Activated naive CD4-positive, alpha-beta T cell (primary cell): ENCODE measurements at regions not wholly inside any gene's neighbourhood (a gene's known extent, or its start where the extent isn't known, plus 50 kb on each side); places are given as distances from the start of the nearest gene placed in this dataset.

Experiments used
- DNase-seq, 4 experiments: peaks; one replicate each; lab custom pipeline; 2025; lab: John Stamatoyannopoulos, UW

- DNase-seq, result no peak
Measured at GRCh38 chr1:222171005-222171404, 376.9 kb downstream of the HHIPL2 start.

- no peak for DNase-seq
Measured at GRCh38 chr1:222168621-222169020, 379.3 kb downstream of the HHIPL2 start.

GRCh38 chr1:222167896-222168295 is 380.0 kb downstream of the HHIPL2 start:
- DNase-seq, result no peak

- DNase-seq, result no peak
Measured at GRCh38 chr1:222167111-222167510, 380.8 kb downstream of the HHIPL2 start.

GRCh38 chr1:222165629-222166028 is 382.3 kb downstream of the HHIPL2 start:
- no peak for DNase-seq

GRCh38 chr1:222163895-222164294 is 384.0 kb downstream of the HHIPL2 start:
- no peak for DNase-seq

- DNase-seq, result no peak
Measured at GRCh38 chr1:222161676-222162075, 386.2 kb downstream of the HHIPL2 start.

- no peak for DNase-seq
Measured at GRCh38 chr1:222157612-222158011, 390.3 kb downstream of the HHIPL2 start.

- no peak for DNase-seq
Measured at GRCh38 chr1:222140206-222140605, 398.3 kb upstream of the DUSP10 start.

- DNase-seq, result no peak
Measured at GRCh38 chr1:222138095-222138494, 396.2 kb upstream of the DUSP10 start.

GRCh38 chr1:222136869-222137268 is 395.0 kb upstream of the DUSP10 start:
- DNase-seq, result no peak

GRCh38 chr1:222129041-222129440 is 387.2 kb upstream of the DUSP10 start:
- no peak for DNase-seq

- DNase-seq, result no peak
Measured at GRCh38 chr1:222127526-222128152, 385.8 kb upstream of the DUSP10 start.

GRCh38 chr1:222127096-222127495 is 385.2 kb upstream of the DUSP10 start:
- no peak for DNase-seq

GRCh38 chr1:222126052-222126451 is 384.2 kb upstream of the DUSP10 start:
- DNase-seq, result no peak

GRCh38 chr1:222124602-222125001 is 382.7 kb upstream of the DUSP10 start:
- DNase-seq, result no peak

GRCh38 chr1:222123111-222123510 is 381.2 kb upstream of the DUSP10 start:
- DNase-seq, result no peak

GRCh38 chr1:222117809-222118208 is 375.9 kb upstream of the DUSP10 start:
- no peak for DNase-seq

- no peak for DNase-seq
Measured at GRCh38 chr1:222114536-222115156, 372.8 kb upstream of the DUSP10 start.

GRCh38 chr1:222109836-222110235 is 367.9 kb upstream of the DUSP10 start:
- no peak for DNase-seq

- DNase-seq, result no peak
Measured at GRCh38 chr1:222107975-222108374, 366.1 kb upstream of the DUSP10 start.

GRCh38 chr1:222107267-222107666 is 365.4 kb upstream of the DUSP10 start:
- DNase-seq, result no peak

- DNase-seq, result no peak
Measured at GRCh38 chr1:222106377-222106776, 364.5 kb upstream of the DUSP10 start.

- no peak for DNase-seq
Measured at GRCh38 chr1:222105861-222106260, 364.0 kb upstream of the DUSP10 start.
